ENCODE measurements at regions not wholly inside any gene's neighbourhood (a gene's known extent, or its start where the extent isn't known, plus 50 kb on each side); places are given as distances from the start of the nearest gene placed in this dataset.
A peak's percentile ranks its signal among the peaks of the same experiment; 100 is the strongest.

DNA sequence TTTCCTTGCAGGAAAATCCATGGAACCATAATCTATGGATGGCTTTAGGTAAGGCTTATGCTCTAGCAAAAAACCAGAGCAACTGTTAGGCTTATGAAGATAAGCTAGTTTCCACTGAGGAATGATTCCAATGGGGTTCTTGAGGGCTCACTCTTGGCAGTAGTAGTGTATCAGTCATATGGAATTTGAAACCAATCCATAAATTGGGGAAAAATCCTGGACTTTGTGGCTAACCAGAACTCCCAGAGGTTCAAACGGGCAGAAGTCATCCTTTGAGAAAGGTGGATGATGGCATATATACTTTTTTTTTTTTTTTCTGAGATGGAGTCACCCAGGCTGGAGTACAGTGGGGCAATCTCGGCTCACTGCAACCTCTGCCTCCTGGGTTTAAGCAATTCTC is 54.2 kb upstream of the ATF3 start:
- in situ Hi-C loops (cut with MboI; ENCODE audit: low sequenced_read_pairs, unreplicated experiment): no loop called here
- no peak for DNase-seq (ENCODE audit: low spot score)
- TF ChIP-seq, protein P1, sequence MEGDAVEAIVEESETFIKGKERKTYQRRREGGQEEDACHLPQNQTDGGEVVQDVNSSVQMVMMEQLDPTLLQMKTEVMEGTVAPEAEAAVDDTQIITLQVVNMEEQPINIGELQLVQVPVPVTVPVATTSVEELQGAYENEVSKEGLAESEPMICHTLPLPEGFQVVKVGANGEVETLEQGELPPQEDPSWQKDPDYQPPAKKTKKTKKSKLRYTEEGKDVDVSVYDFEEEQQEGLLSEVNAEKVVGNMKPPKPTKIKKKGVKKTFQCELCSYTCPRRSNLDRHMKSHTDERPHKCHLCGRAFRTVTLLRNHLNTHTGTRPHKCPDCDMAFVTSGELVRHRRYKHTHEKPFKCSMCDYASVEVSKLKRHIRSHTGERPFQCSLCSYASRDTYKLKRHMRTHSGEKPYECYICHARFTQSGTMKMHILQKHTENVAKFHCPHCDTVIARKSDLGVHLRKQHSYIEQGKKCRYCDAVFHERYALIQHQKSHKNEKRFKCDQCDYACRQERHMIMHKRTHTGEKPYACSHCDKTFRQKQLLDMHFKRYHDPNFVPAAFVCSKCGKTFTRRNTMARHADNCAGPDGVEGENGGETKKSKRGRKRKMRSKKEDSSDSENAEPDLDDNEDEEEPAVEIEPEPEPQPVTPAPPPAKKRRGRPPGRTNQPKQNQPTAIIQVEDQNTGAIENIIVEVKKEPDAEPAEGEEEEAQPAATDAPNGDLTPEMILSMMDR (IDR thresholded peaks at IDR 0.05; ENCODE audit: borderline replicate concordance, control extremely low read depth, extremely low read depth, insufficient read depth, missing control alignments): no peak

- TF ChIP-seq, protein P1 (IDR thresholded peaks at IDR 0.05; ENCODE audit: borderline replicate concordance, control extremely low read depth, extremely low read depth, insufficient read depth, missing control alignments): no peak
- no peak for DNase-seq (ENCODE audit: low spot score)
- in situ Hi-C loops (cut with MboI; ENCODE audit: low sequenced_read_pairs, unreplicated experiment): no loop called here
Measured at GRCh38 chr1:212555426-212555825, 53.1 kb upstream of the ATF3 start.

DNA sequence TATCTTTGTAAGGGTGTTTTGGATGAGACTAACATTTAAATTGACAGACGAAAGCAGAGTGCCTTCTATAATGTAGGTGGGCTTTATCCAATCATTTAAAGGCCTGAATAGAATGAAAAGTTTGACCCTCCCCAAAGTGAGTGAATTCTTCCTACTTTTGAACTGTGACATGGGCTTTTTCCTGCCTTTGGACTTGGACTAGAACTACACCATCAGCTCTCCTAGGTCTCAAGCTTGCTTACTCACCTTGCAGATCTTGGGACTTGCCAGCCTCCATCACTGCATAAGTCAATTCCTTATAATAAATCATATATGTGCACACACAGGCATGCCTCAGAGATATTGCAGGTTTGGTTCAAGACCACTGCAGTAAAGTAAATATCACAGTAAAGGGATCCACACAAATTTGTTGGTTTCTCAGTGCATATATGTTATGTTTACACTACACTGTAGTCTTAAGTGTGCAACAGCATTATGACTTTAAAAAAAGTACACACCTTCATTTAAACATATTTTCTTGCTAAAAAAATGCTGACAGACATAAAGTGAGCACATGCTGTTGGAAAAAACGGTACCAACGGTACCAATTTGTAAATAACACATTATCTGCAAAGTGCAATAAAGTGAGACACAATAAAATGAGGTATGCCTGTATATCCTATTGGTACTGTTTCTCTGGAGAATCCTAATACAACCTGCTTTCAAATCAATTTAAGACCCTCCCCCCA is 51.6 kb upstream of the ATF3 start:
- DNase-seq (ENCODE audit: low spot score): no peak
- in situ Hi-C loops (cut with MboI; ENCODE audit: low sequenced_read_pairs, unreplicated experiment): no loop called here
- TF ChIP-seq, protein P1 (IDR thresholded peaks at IDR 0.05; ENCODE audit: borderline replicate concordance, control extremely low read depth, extremely low read depth, insufficient read depth, missing control alignments): no peak

GRCh38 chr1:212557739-212558692 is 50.5 kb upstream of the ATF3 start:
- in situ Hi-C loops (cut with MboI; ENCODE audit: low sequenced_read_pairs, unreplicated experiment): no loop called here
- TF ChIP-seq, protein P1 (IDR thresholded peaks at IDR 0.05; ENCODE audit: borderline replicate concordance, control extremely low read depth, extremely low read depth, insufficient read depth, missing control alignments): no peak
- DNase-seq (ENCODE audit: low spot score): no peak

DNA sequence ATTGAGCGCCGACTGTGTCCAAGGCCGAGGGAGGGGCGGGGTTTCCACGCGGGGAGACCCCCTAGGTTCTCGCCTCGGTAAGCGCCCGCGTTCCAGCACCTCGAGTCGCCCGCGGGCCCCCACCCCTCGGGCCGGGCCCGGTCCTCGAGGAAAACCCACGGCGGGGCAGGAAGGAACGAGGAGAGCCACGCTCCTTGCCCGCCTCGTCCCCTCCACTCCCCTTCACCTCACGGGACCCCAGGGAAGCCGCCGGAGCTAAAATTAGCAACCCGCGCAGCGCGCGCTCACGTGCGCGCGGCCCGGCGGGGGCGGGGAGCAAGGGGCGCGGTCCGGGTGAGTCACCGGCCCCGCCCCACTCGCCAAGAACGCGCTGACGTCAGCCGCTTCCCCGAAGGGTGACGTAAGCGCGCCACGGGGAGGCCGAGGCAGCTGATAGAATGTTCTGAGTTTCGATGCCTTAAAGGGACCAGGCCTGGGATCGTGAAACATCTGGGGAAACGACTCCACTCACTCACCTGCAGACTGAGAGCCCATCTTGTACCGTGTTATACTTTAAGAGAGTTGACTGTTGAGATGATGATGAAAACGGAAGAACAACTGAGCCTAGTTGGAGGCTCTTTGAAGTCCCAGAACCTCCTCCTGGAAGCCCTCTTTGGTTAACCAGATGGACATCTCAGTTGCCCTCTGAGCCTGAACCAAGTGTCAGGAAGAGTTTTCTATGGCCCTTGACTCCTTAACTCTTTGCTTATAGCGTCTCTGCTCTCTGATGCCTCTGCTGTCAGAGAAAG is 49.7 kb upstream of the ATF3 start:
- TF ChIP-seq, protein P1 (IDR thresholded peaks at IDR 0.05; ENCODE audit: borderline replicate concordance, control extremely low read depth, extremely low read depth, insufficient read depth, missing control alignments): no peak
- in situ Hi-C loops (cut with MboI; ENCODE audit: low sequenced_read_pairs, unreplicated experiment): no loop called here
- peak; percentile 97 for DNase-seq (ENCODE audit: low spot score)
